Neutrophil (primary cell): ENCODE measurements at regions not wholly inside any gene's neighbourhood (a gene's known extent, or its start where the extent isn't known, plus 50 kb on each side); places are given as distances from the start of the nearest gene placed in this dataset.

Source experiments
- H3K27ac ChIP-seq: fragments of 200-600 bp; sonication (generic); 2 replicates; pipeline ENCODE4 v1.5.1; 2016; ENCODE audit warnings: mild to moderate bottlenecking, moderate library complexity
- H3K27me3 ChIP-seq: fragments of 200-600 bp; sonication (generic); 2 replicates; pipeline ENCODE4 v1.6.0; 2016; ENCODE audit warnings: mild to moderate bottlenecking
- H3K36me3 ChIP-seq: fragments of 200-600 bp; sonication (generic); 2 replicates; pipeline ENCODE4 v1.5.1; 2017
- H3K4me1 ChIP-seq, 2 experiments: fragments of 200-600 bp in 1 of 2; sonication (generic) in 1 of 2; 1 replicate in 1 of 2; 2 replicates in 1 of 2; pipeline versions ENCODE4 v1.5.1 to v1.6.1; 2013 to 2016; ENCODE audit warnings: low read depth in 1 of 2, low read length in 1 of 2, mild to moderate bottlenecking in 1 of 2, moderate library complexity in 1 of 2; ENCODE audit not compliant: control insufficient read depth in 1 of 2, insufficient read depth in 1 of 2
- H3K4me3 ChIP-seq, 2 experiments: fragments of 200-600 bp in 1 of 2; sonication (generic) in 1 of 2; 1 replicate in 1 of 2; 2 replicates in 1 of 2; pipeline ENCODE4 v1.5.1; 2013 to 2016; ENCODE audit warnings: low read depth in 1 of 2, low read length in 1 of 2, mild to moderate bottlenecking in 1 of 2, moderate library complexity in 1 of 2
- H3K9me3 ChIP-seq: fragments of 200-600 bp; sonication (generic); 2 replicates; pipeline ENCODE4 v1.5.1; 2016
- TF ChIP-seq, protein P1 (sequence below): fragments of 200-600 bp; sonication (generic); IDR thresholded peaks from 2 replicates; pipeline ENCODE4 v1.5.1; 2016; ENCODE audit warnings: antibody characterized with exemption

GRCh38 chr2:21920721-21921120 lies 797.0 kb downstream of the TDRD15 start:
- no peaks in the 10 kb centered on the region for H3K4me1 ChIP-seq
- no peaks in the 10 kb centered on the region for H3K9me3 ChIP-seq
- H3K27me3 ChIP-seq: no peaks in the 10 kb centered on the region
- no peaks in the 10 kb centered on the region for H3K36me3 ChIP-seq
- H3K4me3 ChIP-seq: no peak overlapping the region
- TF ChIP-seq, protein P1, sequence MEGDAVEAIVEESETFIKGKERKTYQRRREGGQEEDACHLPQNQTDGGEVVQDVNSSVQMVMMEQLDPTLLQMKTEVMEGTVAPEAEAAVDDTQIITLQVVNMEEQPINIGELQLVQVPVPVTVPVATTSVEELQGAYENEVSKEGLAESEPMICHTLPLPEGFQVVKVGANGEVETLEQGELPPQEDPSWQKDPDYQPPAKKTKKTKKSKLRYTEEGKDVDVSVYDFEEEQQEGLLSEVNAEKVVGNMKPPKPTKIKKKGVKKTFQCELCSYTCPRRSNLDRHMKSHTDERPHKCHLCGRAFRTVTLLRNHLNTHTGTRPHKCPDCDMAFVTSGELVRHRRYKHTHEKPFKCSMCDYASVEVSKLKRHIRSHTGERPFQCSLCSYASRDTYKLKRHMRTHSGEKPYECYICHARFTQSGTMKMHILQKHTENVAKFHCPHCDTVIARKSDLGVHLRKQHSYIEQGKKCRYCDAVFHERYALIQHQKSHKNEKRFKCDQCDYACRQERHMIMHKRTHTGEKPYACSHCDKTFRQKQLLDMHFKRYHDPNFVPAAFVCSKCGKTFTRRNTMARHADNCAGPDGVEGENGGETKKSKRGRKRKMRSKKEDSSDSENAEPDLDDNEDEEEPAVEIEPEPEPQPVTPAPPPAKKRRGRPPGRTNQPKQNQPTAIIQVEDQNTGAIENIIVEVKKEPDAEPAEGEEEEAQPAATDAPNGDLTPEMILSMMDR: no peak
- H3K27ac ChIP-seq: no peak overlapping the region

- Histone ChIP-seq H3K27me3 (no peaks in the 10 kb centered on the region), H3K4me1 (no peaks in the 10 kb centered on the region)
- TF ChIP-seq, protein P1: no peak
These were observed 801.0 kb downstream of the TDRD15 start for GRCh38 chr2:21924640-21925285.

DNA sequence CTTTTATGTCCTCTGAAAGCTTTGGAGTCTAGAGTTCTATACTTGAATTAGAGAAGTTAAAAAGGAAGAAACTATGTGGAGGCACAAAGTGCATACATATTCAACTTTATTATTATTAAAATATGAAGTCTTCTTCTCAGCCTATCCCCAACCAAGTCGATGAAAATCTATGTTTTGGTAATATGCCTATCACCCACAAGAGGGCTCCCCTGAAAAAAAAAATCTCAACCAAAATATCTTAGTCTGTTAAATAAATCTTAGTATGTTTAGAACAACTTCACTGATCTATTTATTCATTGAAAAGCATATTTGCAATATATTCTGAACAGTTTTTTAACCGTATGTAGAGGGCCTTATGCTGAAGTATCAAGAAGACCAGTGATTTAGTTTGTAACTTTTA lies 804.5 kb downstream of the TDRD15 start:
- no peaks in the 10 kb centered on the region for H3K9me3 ChIP-seq
- no peak overlapping the region for H3K4me3 ChIP-seq
- no peaks in the 10 kb centered on the region for H3K4me1 ChIP-seq
- no peaks in the 10 kb centered on the region for H3K27me3 ChIP-seq
- no peak overlapping the region for H3K27ac ChIP-seq
- no peaks in the 10 kb centered on the region for H3K36me3 ChIP-seq
- TF ChIP-seq, protein P1: no peak

More at GRCh38 chr2:21924640-21925285, 801.0 kb downstream of the TDRD15 start:
- H3K27ac ChIP-seq: no peak overlapping the region
- no peaks in the 10 kb centered on the region for H3K36me3 ChIP-seq
- no peak overlapping the region for H3K4me3 ChIP-seq
- H3K9me3 ChIP-seq: no peaks in the 10 kb centered on the region

- TF ChIP-seq, protein P1: no peak
- Histone ChIP-seq H3K4me1 (no peaks in the 10 kb centered on the region), H3K27ac (no peak overlapping the region), H3K4me3 (no peak overlapping the region), H3K27me3 (no peaks in the 10 kb centered on the region), H3K9me3 (no peaks in the 10 kb centered on the region), H3K36me3 (no peaks in the 10 kb centered on the region)
These were observed 806.5 kb downstream of the TDRD15 start for GRCh38 chr2:21930226-21930625.

- Histone ChIP-seq H3K27me3 (no peaks in the 10 kb centered on the region), H3K9me3 (no peaks in the 10 kb centered on the region), H3K4me3 (no peak overlapping the region), H3K27ac (no peak overlapping the region), H3K4me1 (no peaks in the 10 kb centered on the region), H3K36me3 (no peaks in the 10 kb centered on the region)
- TF ChIP-seq, protein P1: no peak
These were observed 816.2 kb downstream of the TDRD15 start for GRCh38 chr2:21939967-21940366.
